H9 (cell line): ENCODE measurements at regions not wholly inside any gene's neighbourhood (a gene's known extent, or its start where the extent isn't known, plus 50 kb on each side); places are given as distances from the start of the nearest gene placed in this dataset.

Source experiments
- DNase-seq: peaks from one replicate; pipeline ENCODE4 v3.0.0-alpha.2; 2017
- H2AFZ ChIP-seq: one replicate; pipeline ENCODE4 v1.6.1; 2013; ENCODE audit warnings: mild to moderate bottlenecking, low read length, control low read depth, moderate library complexity
- H2AK5ac ChIP-seq: 2 replicates; pipeline ENCODE4 v1.6.1; 2013; ENCODE audit warnings: low read length, control low read depth, mixed read lengths; ENCODE audit not compliant: insufficient read length
- H2BK120ac ChIP-seq: one replicate; pipeline ENCODE4 v1.6.1; 2013; ENCODE audit warnings: low read depth, mild to moderate bottlenecking, low read length, control low read depth, inconsistent platforms; ENCODE audit not compliant: poor library complexity, severe bottlenecking
- H2BK12ac ChIP-seq: 2 replicates; pipeline ENCODE4 v1.6.1; 2013; ENCODE audit warnings: low read length, control low read depth, mixed read lengths, low read depth; ENCODE audit not compliant: insufficient read length
- H2BK15ac ChIP-seq: 2 replicates; pipeline ENCODE4 v1.6.1; 2013; ENCODE audit warnings: low read depth, low read length, control low read depth
- H2BK20ac ChIP-seq: one replicate; pipeline ENCODE4 v1.6.1; 2013; ENCODE audit warnings: low read depth, mild to moderate bottlenecking, low read length, control low read depth, inconsistent platforms; ENCODE audit not compliant: poor library complexity, severe bottlenecking
- H2BK5ac ChIP-seq: 2 replicates; pipeline ENCODE4 v1.6.1; 2013; ENCODE audit warnings: low read length, control low read depth, mixed read lengths; ENCODE audit not compliant: insufficient read length
- H3K14ac ChIP-seq: 2 replicates; pipeline ENCODE4 v1.6.1; 2013; ENCODE audit warnings: low read length, control low read depth; ENCODE audit not compliant: insufficient read depth
- H3K18ac ChIP-seq: 2 replicates; pipeline ENCODE4 v1.6.1; 2013; ENCODE audit warnings: low read depth, mild to moderate bottlenecking, mixed read lengths, low read length, control low read depth; ENCODE audit not compliant: insufficient read length
- H3K23ac ChIP-seq: 2 replicates; pipeline ENCODE4 v1.6.1; 2013; ENCODE audit warnings: low read length, control low read depth, mixed read lengths, low read depth; ENCODE audit not compliant: insufficient read length
- H3K23me2 ChIP-seq: 2 replicates; pipeline ENCODE4 v1.6.1; 2013; ENCODE audit warnings: low read depth, mild to moderate bottlenecking, mixed read lengths, low read length, control low read depth; ENCODE audit not compliant: insufficient read length, poor library complexity, severe bottlenecking
- H3K27ac ChIP-seq: 2 replicates; pipeline ENCODE4 v1.5.1; 2013; ENCODE audit warnings: low read length, control low read depth, mixed read lengths, low read depth; ENCODE audit not compliant: insufficient read length
- H3K27me3 ChIP-seq: 2 replicates; pipeline ENCODE4 v1.6.1; 2013; ENCODE audit warnings: low read length, control low read depth, inconsistent platforms; ENCODE audit not compliant: insufficient read depth
- H3K4ac ChIP-seq: 2 replicates; pipeline ENCODE4 v1.6.1; 2013; ENCODE audit warnings: low read depth, mild to moderate bottlenecking, control low read depth, inconsistent platforms, low read length, moderate library complexity
- H3K4me1 ChIP-seq: 2 replicates; pipeline ENCODE4 v1.6.1; 2013; ENCODE audit warnings: low read length, control low read depth, inconsistent platforms; ENCODE audit not compliant: insufficient read depth
- H3K4me2 ChIP-seq: 2 replicates; pipeline ENCODE4 v1.6.1; 2013; ENCODE audit warnings: low read length, control low read depth, mixed read lengths; ENCODE audit not compliant: insufficient read length, insufficient read depth
- H3K56ac ChIP-seq: 2 replicates; pipeline ENCODE4 v1.6.1; 2013; ENCODE audit warnings: low read depth, mild to moderate bottlenecking, mixed read lengths, low read length, control low read depth; ENCODE audit not compliant: insufficient read length
- H3K79me1 ChIP-seq: 2 replicates; pipeline ENCODE4 v1.6.1; 2013; ENCODE audit warnings: low read depth, mild to moderate bottlenecking, moderate library complexity, low read length, control low read depth, inconsistent platforms; ENCODE audit not compliant: insufficient read depth, poor library complexity, severe bottlenecking
- H3K79me2 ChIP-seq: 2 replicates; pipeline ENCODE4 v1.6.1; 2013; ENCODE audit warnings: low read length, control low read depth, inconsistent platforms; ENCODE audit not compliant: insufficient read depth
- H3K9ac ChIP-seq: 2 replicates; pipeline ENCODE4 v1.6.1; 2013; ENCODE audit warnings: low read length, control low read depth, mixed read lengths; ENCODE audit not compliant: insufficient read length; ENCODE audit errors: extremely low read depth
- H3K9me3 ChIP-seq: one replicate; pipeline ENCODE4 v1.6.1; 2013; ENCODE audit warnings: low read depth, low read length, inconsistent platforms; ENCODE audit not compliant: control insufficient read depth
- H3T11ph ChIP-seq: one replicate; pipeline ENCODE4 v1.6.1; 2013; ENCODE audit warnings: mild to moderate bottlenecking, low read length, control low read depth, inconsistent platforms
- H4K20me1 ChIP-seq: one replicate; pipeline ENCODE4 v1.6.1; 2013; ENCODE audit not compliant: control insufficient read depth, insufficient read length, insufficient read depth
- H4K5ac ChIP-seq: 2 replicates; pipeline ENCODE4 v1.6.1; 2013; ENCODE audit warnings: low read depth, mild to moderate bottlenecking, mixed read lengths, low read length, control low read depth; ENCODE audit not compliant: insufficient read length
- H4K8ac ChIP-seq: replicated peaks from 2 replicates; pipeline ENCODE4 v1.6.1; 2013; ENCODE audit warnings: low read length, control low read depth, mixed read lengths, low read depth; ENCODE audit not compliant: insufficient read length
- H4K91ac ChIP-seq: 2 replicates; pipeline ENCODE4 v1.6.1; 2013; ENCODE audit warnings: low read depth, mild to moderate bottlenecking, moderate library complexity, mixed read lengths, low read length, control low read depth; ENCODE audit not compliant: insufficient read length
- H3K27ac Mint-ChIP-seq, 3 experiments: 2 replicates in 2 of 3; 3 replicates in 1 of 3; pipeline ENCODE4 v1.8.0; 2020 to 2021; ENCODE audit warnings: mixed read lengths in 3 of 3, mild to moderate bottlenecking in 1 of 3, moderate library complexity in 1 of 3
- H3K27me3 Mint-ChIP-seq: 2 replicates; pipeline ENCODE4 v1.8.0; 2021; ENCODE audit warnings: low read depth, mild to moderate bottlenecking, moderate library complexity, mixed read lengths
- H3K36me3 Mint-ChIP-seq, 3 experiments: 2 replicates in 2 of 3; 3 replicates in 1 of 3; pipeline ENCODE4 v1.8.0; 2020 to 2021; ENCODE audit warnings: low read depth in 3 of 3, mixed read lengths in 3 of 3; ENCODE audit not compliant: insufficient read depth in 1 of 3
- H3K4me1 Mint-ChIP-seq, 2 experiments: 2 replicates each; pipeline ENCODE4 v1.8.0; 2020; ENCODE audit warnings: mixed read lengths in 2 of 2
- H3K4me3 Mint-ChIP-seq, 2 experiments: 2 replicates in 1 of 2; 3 replicates in 1 of 2; pipeline ENCODE4 v1.8.0; 2020 to 2021; ENCODE audit warnings: mild to moderate bottlenecking in 2 of 2, mixed read lengths in 2 of 2, moderate library complexity in 1 of 2
- H3K9me3 Mint-ChIP-seq, 2 experiments: 2 replicates in 1 of 2; 3 replicates in 1 of 2; pipeline ENCODE4 v1.8.0; 2020; ENCODE audit warnings: mild to moderate bottlenecking in 2 of 2, mixed read lengths in 2 of 2, moderate library complexity in 1 of 2
- WGBS: extraction: QIAGEN DNeasy Blood & Tissue Kit; methylation state at CpG from one replicate; pipeline ENCODE4 v1.1.7; 2013; ENCODE audit warnings: missing lambda C conversion rate, low lambda C conversion rate, mixed read lengths; ENCODE audit not compliant: insufficient read length; ENCODE audit errors: extremely low coverage; 5-methylcytosine and 5-hydroxymethylcytosine counted together
- TF ChIP-seq, protein P1 (sequence below): fragments of 200-600 bp; sonication (generic); conservative IDR thresholded peaks from 3 replicates; pipeline ENCODE4 v1.8.0; 2021; ENCODE audit warnings: antibody characterized with exemption, mild to moderate bottlenecking

DNA sequence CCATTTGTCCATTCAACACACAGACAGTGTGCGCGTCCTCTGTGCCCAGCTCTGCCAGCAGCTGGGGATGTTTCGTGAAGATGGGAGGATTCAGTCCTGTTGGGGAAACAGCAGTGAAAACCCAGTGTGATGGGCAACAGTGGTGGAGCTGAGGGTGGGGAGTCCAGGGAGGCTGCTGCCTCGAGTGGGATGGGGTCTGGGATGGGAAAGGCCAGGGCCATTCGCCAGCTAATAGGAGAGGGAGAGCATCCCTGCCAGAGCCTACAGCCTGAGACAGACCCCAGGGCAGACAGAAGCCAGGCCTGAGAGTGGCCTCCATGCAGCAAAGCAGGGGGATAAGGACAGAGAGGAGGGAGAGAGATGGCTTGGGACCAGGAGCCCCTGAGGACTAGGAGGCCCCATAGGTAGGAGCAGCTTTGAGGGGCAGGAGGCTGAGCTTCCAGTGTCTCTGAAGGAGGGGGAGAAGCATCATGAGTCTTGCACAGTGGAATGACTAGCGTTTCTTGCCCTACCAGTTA, 252.6 kb downstream of the NPHP4 start:
- Histone ChIP-seq H4K5ac (no peak overlapping the region), H4K20me1 (no peaks in the 10 kb centered on the region), H3K79me1 (no peaks in the 10 kb centered on the region), H4K91ac (no peak overlapping the region), H3K9ac (no peak overlapping the region), H3K9me3 (no peaks in the 10 kb centered on the region), H3K27me3 (no peaks in the 10 kb centered on the region), H2BK12ac (no peak overlapping the region), H3K79me2 (no peaks in the 10 kb centered on the region), H3K4me1 (no peaks in the 10 kb centered on the region), H3T11ph (no peak overlapping the region), H3K23me2 (no peaks in the 10 kb centered on the region), H2BK120ac (no peak overlapping the region), H2BK15ac (no peak overlapping the region), H2AK5ac (no peak overlapping the region), H3K23ac (no peak overlapping the region), H3K4ac (no peak overlapping the region), H3K4me2 (no peak overlapping the region), H2BK20ac (no peak overlapping the region), H2BK5ac (no peak overlapping the region), H3K27ac (no peak overlapping the region), H3K18ac (no peak overlapping the region), H3K14ac (no peak overlapping the region), H4K8ac (no peak overlapping the region), H2AFZ (no peak overlapping the region), H3K56ac (no peak overlapping the region)
- no peak for DNase-seq
- no CpG with 5 or more reads among the region's 6 CpGs for WGBS
- Mint-ChIP-seq H3K9me3 (peaks cover 7 to 8% of the 10 kb centered on the region in 2 experiments; a peak in 3 of 5 replicates), H3K4me3 (no peak overlapping the region), H3K27ac (0 out of 7 replicates have a peak overlapping the region, but pooled peaks of 1 of the 3 experiments have one; percentile 16), H3K36me3 (peaks cover 0 to 6% (median 3%) of the 10 kb centered on the region in 3 experiments; a peak in 3 of 7 replicates), H3K27me3 (peaks cover 13% of the 10 kb centered on the region), H3K4me1 (peaks cover 0 to 1% of the 10 kb centered on the region in 2 experiments; a peak in 1 of 4 replicates)
- TF ChIP-seq, protein P1, sequence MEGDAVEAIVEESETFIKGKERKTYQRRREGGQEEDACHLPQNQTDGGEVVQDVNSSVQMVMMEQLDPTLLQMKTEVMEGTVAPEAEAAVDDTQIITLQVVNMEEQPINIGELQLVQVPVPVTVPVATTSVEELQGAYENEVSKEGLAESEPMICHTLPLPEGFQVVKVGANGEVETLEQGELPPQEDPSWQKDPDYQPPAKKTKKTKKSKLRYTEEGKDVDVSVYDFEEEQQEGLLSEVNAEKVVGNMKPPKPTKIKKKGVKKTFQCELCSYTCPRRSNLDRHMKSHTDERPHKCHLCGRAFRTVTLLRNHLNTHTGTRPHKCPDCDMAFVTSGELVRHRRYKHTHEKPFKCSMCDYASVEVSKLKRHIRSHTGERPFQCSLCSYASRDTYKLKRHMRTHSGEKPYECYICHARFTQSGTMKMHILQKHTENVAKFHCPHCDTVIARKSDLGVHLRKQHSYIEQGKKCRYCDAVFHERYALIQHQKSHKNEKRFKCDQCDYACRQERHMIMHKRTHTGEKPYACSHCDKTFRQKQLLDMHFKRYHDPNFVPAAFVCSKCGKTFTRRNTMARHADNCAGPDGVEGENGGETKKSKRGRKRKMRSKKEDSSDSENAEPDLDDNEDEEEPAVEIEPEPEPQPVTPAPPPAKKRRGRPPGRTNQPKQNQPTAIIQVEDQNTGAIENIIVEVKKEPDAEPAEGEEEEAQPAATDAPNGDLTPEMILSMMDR, result no peak
